ENCODE measurements at regions not wholly inside any gene's neighbourhood (a gene's known extent, or its start where the extent isn't known, plus 50 kb on each side); places are given as distances from the start of the nearest gene placed in this dataset.

DNA sequence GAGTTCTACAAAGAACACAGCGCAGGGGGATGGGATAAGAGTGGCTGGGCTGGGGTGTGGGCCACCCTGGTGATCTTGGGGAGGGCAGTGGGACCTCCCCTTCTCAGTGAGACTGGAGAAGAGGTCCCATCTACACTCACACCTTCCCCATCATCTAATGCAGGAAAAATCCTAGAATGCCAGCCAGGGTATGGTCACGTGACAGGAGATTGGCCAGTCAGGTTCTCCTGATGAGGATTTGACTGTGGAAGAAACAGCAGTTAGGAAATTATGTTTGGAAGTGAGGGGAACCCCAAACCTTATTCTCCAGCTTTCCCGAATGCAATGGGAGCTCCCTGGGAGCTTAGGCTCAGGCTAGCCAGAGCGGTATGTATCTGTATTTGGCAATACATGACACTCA, 158.8 kb upstream of the GRB10 start:
- peaks cover 2% of the 10 kb centered on the region for H3K36me3 Mint-ChIP-seq (ENCODE audit: unreplicated experiment)
- H3K4me1 Mint-ChIP-seq (ENCODE audit: unreplicated experiment): peaks cover 19% of the 10 kb centered on the region
- H3K9me3 Mint-ChIP-seq (ENCODE audit: unreplicated experiment): no peaks in the 10 kb centered on the region

DNA sequence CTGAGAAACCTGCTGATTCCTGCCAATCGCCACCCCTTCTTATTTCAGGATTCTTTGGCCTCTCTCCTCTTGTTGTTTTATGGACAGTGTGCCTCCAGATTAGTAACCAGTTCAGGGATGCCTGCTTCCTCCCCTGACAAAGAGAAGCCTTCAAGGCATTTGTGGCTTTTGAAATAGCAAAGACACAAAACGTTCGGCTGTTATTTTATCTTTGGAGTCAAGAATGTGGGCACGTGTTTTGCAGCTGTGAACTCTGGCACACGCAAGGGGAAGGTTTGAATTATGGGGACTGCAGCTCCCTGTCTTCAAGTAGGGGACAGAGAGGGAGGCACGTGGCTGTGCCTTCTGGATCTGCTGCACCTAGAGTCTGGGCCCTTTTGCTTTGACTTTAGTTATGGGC, 157.9 kb upstream of the GRB10 start:
- Mint-ChIP-seq H3K27me3 (ENCODE audit: unreplicated experiment) (peaks cover 50% of the 10 kb centered on the region), H3K27ac (ENCODE audit: unreplicated experiment) (no peak overlapping the region), H3K36me3 (ENCODE audit: unreplicated experiment) (peaks cover 2% of the 10 kb centered on the region), H3K4me1 (ENCODE audit: unreplicated experiment) (peaks cover 19% of the 10 kb centered on the region), H3K4me3 (ENCODE audit: unreplicated experiment) (no peak overlapping the region), H3K9me3 (ENCODE audit: unreplicated experiment) (peaks cover 6% of the 10 kb centered on the region)
- TF ChIP-seq, protein P1, sequence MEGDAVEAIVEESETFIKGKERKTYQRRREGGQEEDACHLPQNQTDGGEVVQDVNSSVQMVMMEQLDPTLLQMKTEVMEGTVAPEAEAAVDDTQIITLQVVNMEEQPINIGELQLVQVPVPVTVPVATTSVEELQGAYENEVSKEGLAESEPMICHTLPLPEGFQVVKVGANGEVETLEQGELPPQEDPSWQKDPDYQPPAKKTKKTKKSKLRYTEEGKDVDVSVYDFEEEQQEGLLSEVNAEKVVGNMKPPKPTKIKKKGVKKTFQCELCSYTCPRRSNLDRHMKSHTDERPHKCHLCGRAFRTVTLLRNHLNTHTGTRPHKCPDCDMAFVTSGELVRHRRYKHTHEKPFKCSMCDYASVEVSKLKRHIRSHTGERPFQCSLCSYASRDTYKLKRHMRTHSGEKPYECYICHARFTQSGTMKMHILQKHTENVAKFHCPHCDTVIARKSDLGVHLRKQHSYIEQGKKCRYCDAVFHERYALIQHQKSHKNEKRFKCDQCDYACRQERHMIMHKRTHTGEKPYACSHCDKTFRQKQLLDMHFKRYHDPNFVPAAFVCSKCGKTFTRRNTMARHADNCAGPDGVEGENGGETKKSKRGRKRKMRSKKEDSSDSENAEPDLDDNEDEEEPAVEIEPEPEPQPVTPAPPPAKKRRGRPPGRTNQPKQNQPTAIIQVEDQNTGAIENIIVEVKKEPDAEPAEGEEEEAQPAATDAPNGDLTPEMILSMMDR (IDR thresholded peaks at IDR 0.05): no peak
- DNase-seq (ENCODE audit: extremely low spot score, unreplicated experiment): no peak

More for the DNA sequence above, 158.8 kb upstream of the GRB10 start:
- TF ChIP-seq, protein P1 (IDR thresholded peaks at IDR 0.05): no peak
- DNase-seq (ENCODE audit: extremely low spot score, unreplicated experiment): no peak
- H3K27ac Mint-ChIP-seq (ENCODE audit: unreplicated experiment): no peak overlapping the region
- peaks cover 41% of the 10 kb centered on the region for H3K27me3 Mint-ChIP-seq (ENCODE audit: unreplicated experiment)
- no peak overlapping the region for H3K4me3 Mint-ChIP-seq (ENCODE audit: unreplicated experiment)

DNA sequence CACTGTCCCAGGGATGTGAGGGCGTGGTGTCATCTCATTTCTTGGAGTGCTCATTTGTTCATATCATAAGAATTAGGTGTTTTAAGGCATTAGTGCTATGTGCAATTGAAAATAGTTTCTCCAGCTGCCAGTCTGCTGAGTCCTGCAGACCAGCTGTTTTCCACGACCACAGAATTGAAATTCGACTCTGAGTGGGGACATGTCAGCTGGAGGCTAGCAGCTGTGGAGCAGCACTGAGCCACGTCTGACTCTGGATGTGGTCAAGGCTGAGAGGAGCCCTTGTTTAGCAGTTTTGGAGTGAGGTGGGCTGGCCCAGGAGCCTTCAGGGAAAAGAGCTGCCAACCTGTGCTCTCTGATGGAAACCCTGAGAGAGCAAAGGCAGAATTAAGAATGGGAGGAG, 156.3 kb upstream of the GRB10 start:
- Mint-ChIP-seq H3K4me3 (ENCODE audit: unreplicated experiment) (no peak overlapping the region), H3K27ac (ENCODE audit: unreplicated experiment) (no peak overlapping the region), H3K36me3 (ENCODE audit: unreplicated experiment) (peaks cover 3% of the 10 kb centered on the region), H3K9me3 (ENCODE audit: unreplicated experiment) (peaks cover 19% of the 10 kb centered on the region), H3K27me3 (ENCODE audit: unreplicated experiment) (peaks cover 55% of the 10 kb centered on the region), H3K4me1 (ENCODE audit: unreplicated experiment) (peaks cover 19% of the 10 kb centered on the region)
- DNase-seq (ENCODE audit: extremely low spot score, unreplicated experiment): no peak
- TF ChIP-seq, protein P1 (IDR thresholded peaks at IDR 0.05): no peak

DNA sequence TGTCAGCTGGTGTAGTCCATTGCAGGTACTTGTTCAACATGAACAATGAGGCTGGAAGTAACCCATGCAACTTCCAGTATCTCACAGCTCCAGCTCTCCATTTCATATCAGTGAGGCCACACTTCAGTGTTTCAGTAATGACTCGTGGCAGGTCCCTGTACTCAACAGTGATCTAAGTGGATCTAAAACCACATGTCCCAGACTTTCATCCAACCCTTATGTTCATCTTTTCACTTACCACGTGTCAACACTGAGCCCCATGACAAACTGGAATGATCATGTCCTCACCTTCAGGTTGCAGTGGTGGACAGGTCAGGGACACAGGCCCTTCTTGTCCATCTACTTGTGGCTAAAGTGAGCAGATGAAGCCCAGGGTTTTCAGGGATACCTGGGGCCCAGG, 155.0 kb upstream of the GRB10 start:
- Mint-ChIP-seq H3K27me3 (ENCODE audit: unreplicated experiment) (peaks cover 61% of the 10 kb centered on the region), H3K9me3 (ENCODE audit: unreplicated experiment) (peaks cover 24% of the 10 kb centered on the region), H3K4me1 (ENCODE audit: unreplicated experiment) (peaks cover 19% of the 10 kb centered on the region), H3K27ac (ENCODE audit: unreplicated experiment) (no peak overlapping the region), H3K4me3 (ENCODE audit: unreplicated experiment) (no peak overlapping the region), H3K36me3 (ENCODE audit: unreplicated experiment) (peaks cover 3% of the 10 kb centered on the region)
- TF ChIP-seq, protein P1 (IDR thresholded peaks at IDR 0.05): no peak
- no peak for DNase-seq (ENCODE audit: extremely low spot score, unreplicated experiment)

DNA sequence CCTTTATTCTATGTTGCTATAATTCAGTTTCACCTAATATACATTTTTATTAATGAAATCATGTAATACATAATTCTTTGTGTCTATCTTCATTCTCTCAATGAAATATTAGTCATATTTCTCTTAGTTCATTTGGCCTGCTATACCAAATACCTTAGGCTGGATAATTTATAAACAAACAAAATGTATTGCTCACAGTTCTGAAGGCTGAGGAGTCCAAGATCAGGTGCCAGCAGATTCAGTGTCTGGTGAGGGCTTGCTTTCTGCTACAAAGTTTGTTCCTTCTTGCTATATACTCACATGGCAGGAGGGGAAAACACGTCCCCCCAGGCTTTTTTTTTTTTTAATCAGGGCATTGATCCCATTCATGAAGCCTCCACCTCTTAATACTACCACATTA, 143.4 kb upstream of the GRB10 start:
- peaks cover 30% of the 10 kb centered on the region for H3K27me3 Mint-ChIP-seq (ENCODE audit: unreplicated experiment)
- H3K4me3 Mint-ChIP-seq (ENCODE audit: unreplicated experiment): no peak overlapping the region
- H3K27ac Mint-ChIP-seq (ENCODE audit: unreplicated experiment): no peak overlapping the region
- no peaks in the 10 kb centered on the region for H3K36me3 Mint-ChIP-seq (ENCODE audit: unreplicated experiment)
- no peaks in the 10 kb centered on the region for H3K4me1 Mint-ChIP-seq (ENCODE audit: unreplicated experiment)
- no peaks in the 10 kb centered on the region for H3K9me3 Mint-ChIP-seq (ENCODE audit: unreplicated experiment)
- no peak for DNase-seq (ENCODE audit: extremely low spot score, unreplicated experiment)
- TF ChIP-seq, protein P1 (IDR thresholded peaks at IDR 0.05): no peak
